HG03039 (cell line): ENCODE measurements at regions not wholly inside any gene's neighbourhood (a gene's known extent, or its start where the extent isn't known, plus 50 kb on each side); places are given as distances from the start of the nearest gene placed in this dataset.
"Not testable (repeated sequence)": the region's sequence is repeated elsewhere in the genome, so short reads cannot be mapped to it uniquely, and the experiment has no call there.

Experiments used
- ATAC-seq: cut with Tn5 transposase; IDR thresholded peaks from one replicate; pipeline ENCODE4 v1.9.1; 2021; ENCODE audit warnings: mild to moderate bottlenecking, moderate library complexity; ENCODE audit not compliant: unreplicated experiment

DNA sequence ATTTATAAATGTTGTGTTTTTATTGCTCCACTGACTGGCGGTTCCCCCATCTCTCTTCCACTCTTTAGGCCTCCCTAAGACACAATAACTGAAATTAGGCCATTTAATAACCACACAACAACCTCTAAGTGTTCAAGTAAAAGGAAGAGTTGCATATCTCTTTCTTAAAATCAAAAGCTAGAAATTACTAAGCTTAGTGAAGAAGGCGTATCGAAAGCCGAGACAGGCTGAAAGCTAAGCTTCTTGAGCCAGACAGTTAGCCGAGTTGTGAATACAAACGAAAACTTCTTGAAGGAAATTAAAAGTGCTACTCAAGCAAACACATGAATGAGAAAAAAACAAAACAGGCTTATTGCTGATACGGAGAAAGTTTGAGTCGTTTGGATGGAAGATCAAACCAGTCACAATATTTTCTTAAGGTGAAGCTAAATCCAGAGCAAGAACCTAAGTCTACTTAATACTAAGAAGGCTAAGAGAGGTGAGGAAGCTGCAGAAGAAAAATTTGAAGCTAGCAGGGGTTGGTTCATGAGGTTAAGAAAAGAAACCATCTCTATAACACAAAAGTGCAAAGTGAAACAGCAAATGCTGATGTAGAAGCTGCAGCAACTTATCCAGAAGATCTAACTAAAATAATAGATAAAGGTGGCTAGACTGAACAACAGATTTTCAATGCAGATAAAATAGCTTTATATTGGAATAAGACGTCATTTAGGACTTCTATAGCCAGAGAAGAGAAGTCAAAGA is 194.0 kb upstream of the TTC29 start:
- no peak for ATAC-seq

- no peak for ATAC-seq
Observed at GRCh38 chr4:147151763-147152162, 206.1 kb upstream of the TTC29 start.

DNA sequence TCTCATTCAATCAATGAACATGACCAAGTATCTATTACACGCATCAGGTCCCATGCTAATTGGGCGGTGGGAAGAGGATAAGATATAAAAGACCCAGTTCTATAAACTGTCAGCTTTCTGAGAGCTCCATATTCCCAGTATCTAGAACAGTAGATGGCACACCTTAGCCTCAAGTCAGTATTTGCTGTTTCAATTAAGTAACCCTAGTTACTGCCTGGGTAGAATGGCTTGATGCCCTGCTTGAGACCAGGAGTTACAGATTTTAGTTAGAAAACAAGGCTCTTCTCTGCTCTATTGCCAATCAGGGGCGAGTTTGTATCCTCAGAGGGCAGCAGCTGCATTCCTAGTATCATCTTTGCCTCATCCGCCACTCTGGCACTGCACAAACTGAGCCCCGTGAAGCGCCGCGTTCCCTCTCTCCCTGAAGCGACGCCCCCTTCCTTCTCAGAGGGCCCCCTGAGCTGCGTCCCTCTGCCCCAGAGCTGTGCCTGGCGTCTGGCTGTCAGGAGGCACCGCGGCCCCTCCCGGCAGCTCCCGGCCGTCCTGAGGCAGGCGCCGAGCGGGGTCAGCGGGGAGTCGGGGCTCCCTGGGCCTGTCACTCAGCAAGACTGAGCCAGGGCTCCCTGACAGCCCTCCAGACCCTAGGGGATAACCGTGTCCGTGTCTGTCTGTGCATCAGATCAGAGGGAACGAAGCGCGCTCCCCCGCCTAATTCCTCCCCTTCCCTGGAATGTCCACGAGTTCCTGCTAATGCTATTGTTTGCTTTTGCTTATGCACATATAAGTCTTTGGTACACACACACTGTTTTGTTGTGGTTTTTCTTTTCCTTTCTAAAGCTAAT is 212.4 kb upstream of the TTC29 start:
- ATAC-seq = no peak

DNA sequence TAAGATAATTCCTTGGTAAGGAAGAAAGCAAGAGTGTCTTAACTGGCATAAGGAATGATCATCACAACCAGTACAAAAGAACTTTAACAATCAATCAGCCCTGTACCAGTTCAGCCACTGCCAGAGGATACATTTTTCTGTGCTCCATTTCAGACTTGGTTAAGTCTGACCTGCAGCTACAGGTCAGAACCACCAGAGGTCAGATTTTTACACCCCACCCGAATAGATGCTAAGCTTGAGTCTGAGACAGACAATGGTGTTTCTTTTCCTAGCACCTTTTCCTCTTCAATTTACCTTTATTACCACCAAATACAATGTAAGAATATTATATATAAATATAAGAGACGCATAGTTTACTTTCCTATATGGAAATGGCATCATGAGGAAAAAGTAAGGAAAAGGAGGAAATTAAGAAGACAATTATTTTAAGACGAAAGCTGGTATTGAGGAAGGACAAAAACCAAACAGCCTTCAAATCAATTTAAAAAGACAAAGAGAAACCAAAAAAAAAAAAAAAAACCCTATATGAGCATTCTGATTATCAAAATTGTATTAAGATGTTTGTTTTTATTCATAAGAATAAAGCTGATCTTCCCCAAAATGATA is 215.3 kb upstream of the TTC29 start:
- ATAC-seq = peak; percentile 88

DNA sequence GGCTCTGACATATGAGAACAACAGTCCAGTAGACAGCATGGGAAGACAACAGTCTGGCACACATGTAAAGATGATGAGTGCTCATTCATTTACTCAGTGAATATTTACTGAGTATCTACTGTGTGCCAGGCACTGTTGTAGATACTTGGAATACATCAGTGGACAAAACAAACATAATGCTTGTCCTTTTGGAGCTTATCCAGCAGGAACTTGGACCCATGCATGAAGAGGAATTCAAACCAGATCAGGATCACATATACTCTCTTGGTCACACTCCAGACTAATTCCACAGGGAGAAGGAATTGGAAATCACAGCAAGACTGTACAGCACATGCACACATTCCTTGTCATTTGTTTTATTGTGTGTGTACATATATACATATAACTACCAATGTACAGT is 217.6 kb upstream of the TTC29 start:
- no peak for ATAC-seq

DNA sequence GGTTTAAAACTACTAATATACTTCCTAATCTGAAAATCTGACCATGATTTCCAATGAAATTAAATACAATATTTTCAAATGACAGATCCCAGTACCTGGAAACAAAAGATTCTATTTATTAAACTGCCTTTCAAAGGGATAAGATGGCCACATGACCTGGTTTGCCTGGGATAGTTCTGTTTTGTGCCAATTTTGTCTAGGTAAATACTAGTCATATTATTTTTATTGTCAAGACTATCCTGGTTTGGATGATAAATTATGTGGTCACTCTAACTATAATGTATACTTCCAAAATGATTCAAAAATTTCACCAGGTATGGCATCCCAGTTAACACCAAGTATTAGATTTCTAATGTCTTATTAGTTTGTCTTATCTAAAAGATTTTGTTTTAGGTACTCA is 222.5 kb upstream of the TTC29 start:
- ATAC-seq = not testable (repeated sequence)

DNA sequence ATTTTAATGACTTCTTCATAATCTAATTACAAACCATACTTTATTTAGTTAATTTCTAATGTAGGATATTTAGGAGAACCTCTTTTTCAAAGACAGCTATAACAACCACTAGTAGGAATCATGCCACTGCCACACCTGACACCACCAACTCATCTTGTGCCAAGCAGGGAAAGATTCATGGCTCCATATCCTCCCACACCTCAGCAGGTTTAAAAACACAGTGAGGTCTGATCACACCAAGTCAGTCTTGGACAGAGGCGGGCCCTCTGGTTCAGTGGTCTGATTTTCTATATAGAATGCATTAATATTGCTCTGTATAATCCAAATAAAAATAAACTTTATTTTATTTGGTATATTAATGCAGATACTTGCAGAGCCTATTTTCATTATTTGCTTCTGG is 227.7 kb upstream of the TTC29 start:
- no peak for ATAC-seq

DNA sequence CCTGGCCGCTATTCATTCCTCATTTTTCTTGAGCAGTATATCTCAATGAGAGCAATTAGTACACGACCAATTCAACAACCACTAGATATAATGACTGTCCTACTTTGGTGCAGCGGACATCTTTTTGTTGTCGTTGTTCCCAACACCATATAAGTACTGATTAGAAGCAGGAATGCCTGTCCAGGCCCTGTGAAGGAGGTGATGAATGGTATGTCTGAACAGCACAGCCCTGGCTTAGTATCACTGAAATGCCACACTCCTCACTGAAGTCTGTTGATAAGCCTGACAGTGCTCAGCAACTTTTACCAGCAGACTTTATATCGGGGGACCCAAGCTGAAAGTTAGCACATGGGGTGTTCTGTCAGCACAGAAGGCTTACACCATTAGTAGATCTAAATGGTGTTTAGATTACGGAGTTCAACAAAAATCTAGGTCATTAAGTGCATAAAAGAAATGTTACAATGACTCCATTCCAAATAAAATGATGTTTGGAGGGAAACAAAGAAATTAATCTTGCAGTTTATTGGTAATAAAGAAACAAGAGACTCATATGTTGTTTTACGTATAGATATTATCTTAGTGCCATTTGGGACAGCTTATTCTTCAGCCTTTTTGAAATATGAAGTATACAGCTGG is 228.3 kb upstream of the TTC29 start:
- ATAC-seq = no peak

DNA sequence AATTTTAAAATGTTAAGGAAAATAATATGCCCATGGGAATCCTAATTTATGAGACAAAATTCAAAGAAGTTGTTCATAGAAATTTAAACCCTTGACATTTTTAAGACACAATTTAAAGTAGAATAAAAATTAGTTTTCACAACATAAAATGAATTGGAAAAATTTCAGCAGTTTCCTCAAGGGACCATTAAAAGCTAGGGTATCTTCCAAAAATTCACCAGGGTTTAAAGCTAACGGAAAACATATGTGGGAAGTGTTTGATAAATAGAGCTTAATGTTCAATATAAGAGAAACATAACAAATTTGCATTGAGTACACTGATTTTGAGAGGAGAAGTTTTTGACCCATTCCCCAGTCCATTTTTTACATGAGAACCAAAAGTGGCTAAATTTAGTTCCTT is 228.9 kb upstream of the TTC29 start:
- no peak for ATAC-seq

- no peak for ATAC-seq
Observed at GRCh38 chr4:147175460-147176025, 229.9 kb upstream of the TTC29 start.

DNA sequence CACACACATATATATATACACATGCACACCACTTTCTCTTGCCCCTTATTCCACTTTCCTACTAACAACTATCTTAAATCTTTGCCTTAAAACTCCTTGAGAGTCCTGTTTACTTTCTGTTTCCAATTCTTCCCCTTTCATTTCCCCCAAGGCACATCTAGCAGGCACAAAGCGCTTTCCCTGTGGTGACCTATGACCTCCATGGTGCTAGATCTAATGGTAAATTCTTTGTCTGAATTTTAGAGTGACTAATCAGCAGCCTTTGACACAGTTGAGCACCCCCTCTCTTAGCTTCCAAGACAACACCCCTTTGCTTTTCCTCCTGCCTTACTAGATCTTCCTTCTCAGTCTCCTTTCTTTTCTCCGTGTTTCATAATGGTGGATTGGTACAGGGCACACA is 236.4 kb upstream of the TTC29 start:
- no peak for ATAC-seq

- no peak for ATAC-seq
Observed at GRCh38 chr4:147192679-147193078, 247.0 kb upstream of the TTC29 start.

DNA sequence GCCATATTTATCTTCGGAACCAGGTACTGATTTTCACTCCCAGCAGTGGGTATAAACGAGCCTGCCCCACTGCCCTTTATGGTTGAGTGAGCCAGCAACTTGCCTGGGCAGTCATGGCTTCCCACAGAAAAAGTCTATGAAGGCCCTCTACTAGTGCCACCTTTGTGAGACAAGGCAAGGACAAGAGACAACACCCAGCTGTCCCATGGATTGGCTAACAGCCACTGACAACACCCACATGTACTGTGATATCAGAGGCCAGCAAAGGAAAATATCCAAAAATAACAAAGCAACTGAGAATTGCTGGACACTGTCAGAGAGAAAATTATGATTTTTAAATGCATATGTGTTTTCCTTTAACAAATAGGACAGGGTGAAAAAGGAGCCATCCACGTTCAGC is 248.4 kb upstream of the TTC29 start:
- no peak for ATAC-seq

- ATAC-seq = no peak
Observed at GRCh38 chr4:147194604-147195003, 248.9 kb upstream of the TTC29 start.

GRCh38 chr4:147195386-147195785 is 249.7 kb upstream of the TTC29 start:
- ATAC-seq = no peak

DNA sequence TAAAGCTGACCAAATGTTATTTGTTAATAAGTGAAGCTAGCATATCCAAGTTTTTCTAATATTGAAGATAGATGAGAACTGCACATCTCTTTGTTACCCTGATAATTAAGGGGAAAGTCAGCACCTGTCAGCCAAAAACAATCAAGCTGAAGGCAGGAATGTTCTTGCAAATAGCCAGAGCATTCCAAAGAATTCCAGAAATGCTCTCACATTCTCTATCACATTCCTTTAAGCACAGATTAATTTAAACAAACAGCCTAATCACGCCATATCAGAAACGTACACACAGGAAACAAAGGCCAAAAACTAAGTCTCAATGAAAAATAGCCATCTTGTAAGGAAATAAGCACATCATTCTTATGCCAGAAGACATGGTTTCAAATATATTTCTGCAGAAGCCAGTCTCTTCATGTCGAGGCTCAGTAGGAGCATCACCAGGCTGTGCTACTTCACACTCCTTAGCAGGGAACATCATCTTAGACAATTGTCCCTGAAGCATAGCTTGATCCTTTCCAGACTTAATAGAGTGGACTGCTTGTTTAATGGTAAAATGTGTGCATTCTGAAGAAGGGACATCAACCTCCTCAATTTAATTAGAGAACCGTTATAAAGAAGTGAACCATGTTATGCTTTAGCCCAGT is 252.9 kb upstream of the TTC29 start:
- no peak for ATAC-seq

GRCh38 chr4:147201016-147201415 is 255.4 kb upstream of the TTC29 start:
- ATAC-seq = no peak

- no peak for ATAC-seq
Observed at GRCh38 chr4:147206807-147207206, 261.1 kb upstream of the TTC29 start.

GRCh38 chr4:147207911-147208310 is 262.2 kb upstream of the TTC29 start:
- no peak for ATAC-seq

- ATAC-seq = no peak
Observed at GRCh38 chr4:147217655-147218054, 263.2 kb upstream of the EDNRA start.

DNA sequence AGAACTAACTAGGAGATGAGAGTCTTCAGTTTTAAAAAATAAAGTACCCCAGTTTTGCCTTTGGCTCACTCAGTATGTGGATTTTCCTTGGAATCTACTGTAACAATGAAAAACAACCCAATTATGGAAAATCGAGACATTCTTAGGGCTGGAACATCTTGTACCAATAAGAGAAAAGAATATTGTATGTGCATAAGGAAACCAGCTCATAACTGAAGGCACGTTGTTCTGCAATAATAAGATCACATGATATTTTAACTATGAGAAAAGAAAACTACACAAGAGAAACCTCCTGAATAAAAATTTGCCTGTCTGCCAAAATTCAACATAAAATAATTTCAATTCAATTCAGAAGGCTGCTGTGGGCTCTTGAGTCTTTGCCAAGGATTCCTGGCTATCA is 261.8 kb upstream of the EDNRA start:
- ATAC-seq = no peak
